Kidney tubule cell (primary cell): ENCODE measurements at regions not wholly inside any gene's neighbourhood (a gene's known extent, or its start where the extent isn't known, plus 50 kb on each side); places are given as distances from the start of the nearest gene placed in this dataset.

Experiments
- DNase-seq: peaks from one replicate; pipeline ENCODE4 v3.0.0-alpha.2; 2018; ENCODE audit warnings: low spot score

- peak; percentile 77 for DNase-seq
These were observed 120.6 kb downstream of the CD47 start for GRCh38 chr3:107969994-107970819.

- no peak for DNase-seq
These were observed 121.3 kb downstream of the CD47 start for GRCh38 chr3:107969525-107969924.

GRCh38 chr3:107966276-107966675 lies 124.6 kb downstream of the CD47 start:
- no peak for DNase-seq

GRCh38 chr3:107965136-107965655 lies 125.6 kb downstream of the CD47 start:
- DNase-seq, result no peak

GRCh38 chr3:107963581-107963980 lies 127.2 kb downstream of the CD47 start:
- DNase-seq, result peak; percentile 29

GRCh38 chr3:107962946-107963345 lies 127.9 kb downstream of the CD47 start:
- DNase-seq, result peak; percentile 83

GRCh38 chr3:107962037-107962436 lies 128.8 kb downstream of the CD47 start:
- DNase-seq, result no peak

- DNase-seq, result peak; percentile 31
These were observed 131.2 kb downstream of the CD47 start for GRCh38 chr3:107959550-107960154.

GRCh38 chr3:107958146-107958545 lies 132.7 kb downstream of the CD47 start:
- DNase-seq, result peak; percentile 5

- no peak for DNase-seq
These were observed 133.6 kb downstream of the CD47 start for GRCh38 chr3:107956991-107957900.

- DNase-seq, result no peak
These were observed 136.0 kb downstream of the CD47 start for GRCh38 chr3:107954845-107955244.

- no peak for DNase-seq
These were observed 137.1 kb downstream of the CD47 start for GRCh38 chr3:107953722-107954121.

GRCh38 chr3:107951126-107951525 lies 139.7 kb downstream of the CD47 start:
- DNase-seq, result no peak

GRCh38 chr3:107950417-107950816 lies 140.4 kb downstream of the CD47 start:
- DNase-seq, result no peak

GRCh38 chr3:107949394-107949970 lies 141.3 kb downstream of the CD47 start:
- no peak for DNase-seq

GRCh38 chr3:107947203-107947602 lies 143.6 kb downstream of the CD47 start:
- no peak for DNase-seq

- no peak for DNase-seq
These were observed 144.1 kb downstream of the CD47 start for GRCh38 chr3:107946700-107947099.

GRCh38 chr3:107945417-107946094 lies 145.3 kb downstream of the CD47 start:
- DNase-seq, result no peak

GRCh38 chr3:107943786-107944523 lies 146.9 kb downstream of the CD47 start:
- DNase-seq, result no peak

GRCh38 chr3:107942951-107943749 lies 147.7 kb downstream of the CD47 start:
- DNase-seq, result no peak
